GM23248 (cell line): ENCODE measurements at regions not wholly inside any gene's neighbourhood (a gene's known extent, or its start where the extent isn't known, plus 50 kb on each side); places are given as distances from the start of the nearest gene placed in this dataset.

Experiments used
- DNase-seq: peaks from one replicate; pipeline ENCODE4 v3.0.0-alpha.2; 2015
- H2AFZ ChIP-seq: fragments of 200-600 bp; sonication (generic); 2 replicates; pipeline ENCODE4 v1.6.1; 2016; ENCODE audit warnings: antibody characterized with exemption
- H3F3A ChIP-seq: fragments of 200-600 bp; sonication (generic); 2 replicates; pipeline ENCODE4 v1.6.1; 2016; ENCODE audit warnings: mild to moderate bottlenecking, antibody characterized with exemption, mixed run types; ENCODE audit not compliant: insufficient read depth
- H3K27ac ChIP-seq: fragments of 200-600 bp; sonication (generic); 2 replicates; pipeline ENCODE4 v1.5.1; 2016; ENCODE audit warnings: mild to moderate bottlenecking
- H3K27me3 ChIP-seq: fragments of 200-600 bp; sonication (generic); replicated peaks from 2 replicates; pipeline ENCODE4 v1.6.1; 2016; ENCODE audit warnings: mild to moderate bottlenecking; ENCODE audit not compliant: insufficient read depth
- H3K36me3 ChIP-seq: fragments of 200-600 bp; sonication (generic); 2 replicates; pipeline ENCODE4 v1.6.1; 2016; ENCODE audit warnings: low read depth, mild to moderate bottlenecking
- H3K4me1 ChIP-seq: fragments of 200-600 bp; sonication (generic); 2 replicates; pipeline ENCODE4 v1.6.1; 2016; ENCODE audit warnings: mild to moderate bottlenecking; ENCODE audit not compliant: insufficient read depth
- H3K4me2 ChIP-seq: fragments of 200-600 bp; sonication (generic); one replicate; pipeline ENCODE4 v1.6.1; 2016; ENCODE audit warnings: mild to moderate bottlenecking; ENCODE audit not compliant: unreplicated experiment
- H3K4me3 ChIP-seq: fragments of 200-600 bp; sonication (generic); 2 replicates; pipeline ENCODE4 v1.5.1; 2016; ENCODE audit warnings: mild to moderate bottlenecking
- H3K79me2 ChIP-seq: fragments of 200-600 bp; sonication (generic); 2 replicates; pipeline ENCODE4 v1.6.1; 2016; ENCODE audit warnings: mild to moderate bottlenecking; ENCODE audit not compliant: insufficient read depth
- H3K9ac ChIP-seq: fragments of 200-600 bp; sonication (generic); 2 replicates; pipeline ENCODE4 v1.6.1; 2016; ENCODE audit warnings: mild to moderate bottlenecking
- H3K9me2 ChIP-seq: fragments of 200-600 bp; sonication (generic); 2 replicates; pipeline ENCODE4 v1.6.1; 2016; ENCODE audit warnings: mixed run types, mild to moderate bottlenecking, moderate library complexity; ENCODE audit not compliant: insufficient read depth
- H3K9me3 ChIP-seq: fragments of 200-600 bp; sonication (generic); one replicate; pipeline ENCODE4 v1.6.1; 2017; ENCODE audit warnings: low read depth
- H4K20me1 ChIP-seq: fragments of 200-600 bp; sonication (generic); 2 replicates; pipeline ENCODE4 v1.6.0; 2016; ENCODE audit not compliant: insufficient read depth
- EZH2 ChIP-seq: fragments of 200-600 bp; sonication (generic); IDR thresholded peaks from 2 replicates; pipeline ENCODE4 v1.6.1; 2018; ENCODE audit warnings: antibody characterized with exemption, mild to moderate bottlenecking; ENCODE audit not compliant: insufficient read depth, poor library complexity, severe bottlenecking
- EZH2phosphoT487 ChIP-seq: fragments of 200-600 bp; sonication (generic); IDR thresholded peaks from 2 replicates; pipeline ENCODE4 v1.6.1; 2018; ENCODE audit warnings: antibody characterized with exemption, moderate library complexity, mild to moderate bottlenecking, low read depth; ENCODE audit not compliant: insufficient read depth
- WGBS, 2 experiments: methylation state at CpG; one replicate each; pipeline ENCODE4 v1.1.6; 2015 to 2017; ENCODE audit warnings: low lambda C conversion rate in 2 of 2, low coverage in 1 of 2; ENCODE audit errors: missing lambda C conversion rate in 2 of 2; 5-methylcytosine and 5-hydroxymethylcytosine counted together
- in situ Hi-C: fragments of 300-500 bp; cut with MboI; formaldehyde crosslinking; loops from 2 replicates; pipeline ENCODE4 v1.15.0; 2020

DNA sequence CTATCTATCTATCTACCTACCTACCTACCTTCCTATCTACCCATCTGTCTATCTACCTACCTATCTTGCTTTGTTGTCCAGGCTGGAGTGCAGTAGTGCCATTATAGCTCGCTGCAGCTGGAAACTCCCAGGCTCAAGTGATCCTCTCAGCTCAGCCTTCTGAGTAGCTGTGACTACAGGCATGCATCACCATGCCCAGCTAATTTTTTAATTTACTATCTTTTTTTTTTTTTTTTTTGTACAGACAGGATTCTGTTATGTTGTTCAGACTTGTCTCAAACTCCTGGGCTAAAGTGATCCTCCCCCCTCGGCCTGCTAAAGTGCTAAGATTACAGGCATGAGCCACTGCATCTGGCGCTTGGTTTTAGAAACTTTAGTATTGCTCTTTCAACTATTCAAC lies 762.4 kb downstream of the SLC6A15 start:
- no peak overlapping the region for H3K4me2 ChIP-seq
- 80 to 87% methylated on average over 3 of the region's 3 CpGs for WGBS, 2 experiments
- no peak overlapping the region for H3K27ac ChIP-seq
- no peak for DNase-seq
- TF ChIP-seq EZH2phosphoT487 (no peak), EZH2 (no peak)
- H3K27me3 ChIP-seq: no peaks in the 10 kb centered on the region
- no peaks in the 10 kb centered on the region for H3K9me2 ChIP-seq
- H3K36me3 ChIP-seq: no peaks in the 10 kb centered on the region
- no peaks in the 10 kb centered on the region for H3K4me1 ChIP-seq
- no peak overlapping the region for H3K9ac ChIP-seq
- no peaks in the 10 kb centered on the region for H4K20me1 ChIP-seq
- no peaks in the 10 kb centered on the region for H3F3A ChIP-seq
- H3K9me3 ChIP-seq: no peaks in the 10 kb centered on the region
- no peak overlapping the region for H3K4me3 ChIP-seq
- no peaks in the 10 kb centered on the region for H3K79me2 ChIP-seq
- in situ Hi-C loops: no loop called here
- H2AFZ ChIP-seq: no peak overlapping the region

DNA sequence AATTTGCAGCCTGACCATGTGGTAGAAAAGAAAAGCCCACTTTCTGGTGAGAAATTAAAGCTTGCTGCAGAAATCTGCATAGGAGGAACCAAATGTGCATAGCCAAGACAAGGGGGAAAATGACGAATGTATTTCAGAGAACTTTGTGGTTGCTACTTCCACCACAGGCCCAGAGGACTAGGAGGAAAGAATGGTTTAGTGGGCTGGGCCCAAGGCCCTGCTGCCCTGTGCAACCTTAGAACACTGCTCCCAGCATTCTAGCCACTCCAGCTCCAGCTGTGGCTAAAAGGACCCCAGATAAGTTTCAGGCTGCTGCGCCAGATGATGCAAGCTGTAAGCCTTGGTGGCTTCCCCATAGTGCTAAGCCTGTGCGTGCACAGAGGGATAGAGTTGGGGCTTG lies 764.3 kb downstream of the SLC6A15 start:
- no peaks in the 10 kb centered on the region for H3K4me1 ChIP-seq
- no peaks in the 10 kb centered on the region for H3K27me3 ChIP-seq
- H3K9ac ChIP-seq: no peak overlapping the region
- H3K27ac ChIP-seq: no peak overlapping the region
- no peak overlapping the region for H3K4me2 ChIP-seq
- no peaks in the 10 kb centered on the region for H3K9me2 ChIP-seq
- DNase-seq: no peak
- no peaks in the 10 kb centered on the region for H4K20me1 ChIP-seq
- in situ Hi-C loops: no loop called here
- H3K4me3 ChIP-seq: no peak overlapping the region
- H3K79me2 ChIP-seq: no peaks in the 10 kb centered on the region
- TF ChIP-seq EZH2phosphoT487: no peak
- TF ChIP-seq EZH2: no peak
- no peaks in the 10 kb centered on the region for H3F3A ChIP-seq
- no peaks in the 10 kb centered on the region for H3K9me3 ChIP-seq
- 78 to 81% methylated on average over 2 to 3 of the region's 3 CpGs for WGBS, 2 experiments
- no peak overlapping the region for H2AFZ ChIP-seq
- no peaks in the 10 kb centered on the region for H3K36me3 ChIP-seq

DNA sequence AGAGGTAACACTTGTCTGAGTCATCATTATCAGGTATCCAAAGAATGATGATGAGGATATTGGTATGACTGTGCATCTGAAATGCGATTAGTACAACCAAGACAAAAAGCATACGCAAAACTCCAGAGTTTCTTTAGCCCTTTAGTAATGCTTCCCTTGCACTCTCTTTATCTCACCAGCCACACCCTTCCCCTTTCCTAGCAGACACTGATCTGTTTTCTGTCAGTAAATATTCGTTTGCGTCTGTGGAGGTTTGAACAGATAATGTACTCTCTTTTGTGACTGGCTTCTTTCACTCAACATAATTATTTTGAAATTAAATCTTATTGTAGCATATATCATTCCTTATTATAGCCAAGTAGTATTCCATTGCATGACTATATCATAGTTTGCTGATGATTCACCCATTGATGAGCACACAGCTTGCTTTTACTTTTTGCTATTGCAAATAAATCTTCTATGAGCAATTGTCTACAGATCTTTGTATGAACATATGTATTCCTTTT lies 775.7 kb downstream of the SLC6A15 start:
- Histone ChIP-seq H3K27ac (no peak overlapping the region), H3K36me3 (no peaks in the 10 kb centered on the region), H3K4me2 (no peak overlapping the region), H3K9ac (no peak overlapping the region), H2AFZ (no peak overlapping the region), H3K79me2 (no peaks in the 10 kb centered on the region), H3K4me1 (peaks cover 14% of the 10 kb centered on the region; the same call in 1 of the 2 replicates), H4K20me1 (no peaks in the 10 kb centered on the region), H3K9me2 (no peaks in the 10 kb centered on the region), H3K27me3 (no peaks in the 10 kb centered on the region), H3K9me3 (no peaks in the 10 kb centered on the region), H3F3A (no peaks in the 10 kb centered on the region), H3K4me3 (no peak overlapping the region)
- in situ Hi-C loops: no loop called here
- 81 to 86% methylated on average over 4 of the region's 4 CpGs for WGBS, 2 experiments
- peak; percentile 57 for DNase-seq
- TF ChIP-seq EZH2phosphoT487: no peak
- no peak for TF ChIP-seq EZH2

DNA sequence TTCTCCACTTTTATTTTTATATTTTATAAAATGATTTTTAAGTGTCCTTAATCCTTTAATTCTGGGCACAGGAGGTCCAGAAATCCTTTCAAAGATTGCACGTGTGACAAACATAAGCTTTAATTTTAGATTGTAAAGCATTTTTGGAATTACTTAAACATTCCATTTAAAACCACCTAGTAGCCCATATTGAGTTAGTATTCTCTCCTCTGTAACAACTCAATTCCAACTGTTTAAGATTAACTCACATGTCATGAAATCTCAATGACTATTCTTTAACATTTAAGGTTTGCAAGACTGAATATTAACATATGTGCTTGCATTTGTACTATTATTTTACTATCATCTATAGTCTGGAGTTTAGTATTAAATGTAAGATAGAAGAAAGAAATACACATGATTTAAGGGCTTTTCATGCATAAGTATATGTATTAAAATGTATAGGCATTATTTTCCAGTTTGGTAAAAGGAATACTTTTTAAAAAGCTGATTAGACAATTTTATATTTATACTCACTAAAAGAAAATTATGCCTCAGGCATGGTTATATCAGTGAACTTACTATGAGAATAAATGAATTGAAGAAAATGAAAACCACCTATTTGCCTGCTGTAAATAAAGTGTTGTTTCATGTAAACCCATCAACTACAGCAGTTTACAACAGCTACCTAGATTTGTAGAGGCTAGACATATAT lies 776.9 kb downstream of the SLC6A15 start:
- Histone ChIP-seq H3K9me3 (no peaks in the 10 kb centered on the region), H3F3A (peaks cover 8% of the 10 kb centered on the region; the same call in 1 of the 2 replicates), H3K27ac (no peak overlapping the region), H3K27me3 (no peaks in the 10 kb centered on the region), H3K79me2 (no peaks in the 10 kb centered on the region), H2AFZ (no peak overlapping the region), H3K4me2 (no peak overlapping the region), H3K9ac (no peak overlapping the region), H3K4me3 (no peak overlapping the region), H3K4me1 (peaks cover 26% of the 10 kb centered on the region), H4K20me1 (no peaks in the 10 kb centered on the region), H3K36me3 (no peaks in the 10 kb centered on the region), H3K9me2 (no peaks in the 10 kb centered on the region)
- 6 to 27% methylated on average over 1 of the region's 1 CpG for WGBS, 2 experiments
- in situ Hi-C loops: no loop called here
- DNase-seq: no peak
- TF ChIP-seq EZH2phosphoT487: no peak
- TF ChIP-seq EZH2: no peak
